ENCODE measurements at regions not wholly inside any gene's neighbourhood (a gene's known extent, or its start where the extent isn't known, plus 50 kb on each side); places are given as distances from the start of the nearest gene placed in this dataset.

DNA sequence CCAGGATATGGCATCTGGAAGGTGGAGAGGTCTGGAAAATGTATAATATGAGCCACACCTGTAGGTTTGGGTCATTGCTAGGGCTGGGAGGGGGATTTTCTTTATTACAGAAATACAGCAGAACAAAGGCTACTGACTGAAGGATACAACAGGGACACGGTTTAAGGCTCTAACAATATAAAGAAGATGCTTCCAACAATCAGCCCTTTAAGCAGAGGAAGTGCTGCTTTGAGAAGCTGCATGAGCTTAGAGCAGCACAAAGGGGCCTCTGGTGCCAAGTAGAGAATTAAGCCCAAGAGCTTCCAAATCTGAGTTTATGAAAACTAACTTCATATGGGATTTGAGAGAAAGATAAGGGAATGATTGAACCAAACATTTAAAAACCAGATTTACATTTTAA lies 174.5 kb upstream of the RMP24 start:
- H3K36me3 ChIP-seq (ENCODE audit: insufficient read depth, low read length) = no peaks in the 10 kb centered on the region
- H3K4me2 ChIP-seq (ENCODE audit: low read depth, low read length, poor library complexity, severe bottlenecking) = no peak overlapping the region
- no peaks in the 10 kb centered on the region for H3K79me2 ChIP-seq (ENCODE audit: insufficient read depth, low read length)
- H3K4me3 ChIP-seq (ENCODE audit: low read length, poor library complexity, severe bottlenecking) = no peak overlapping the region
- H2AFZ ChIP-seq (ENCODE audit: low read length) = no peak overlapping the region
- no peaks in the 10 kb centered on the region for H3K9me3 ChIP-seq (ENCODE audit: insufficient read depth, low read depth, low read length)
- H3K4me1 ChIP-seq (ENCODE audit: insufficient read depth, low read length, poor library complexity, severe bottlenecking) = no peaks in the 10 kb centered on the region
- no peaks in the 10 kb centered on the region for H3K9me2 ChIP-seq (replicated peaks; ENCODE audit: low read depth, low read length)
- TF ChIP-seq EZH2phosphoT487 (IDR thresholded peaks at IDR 0.05; ENCODE audit: borderline replicate concordance) = no peak
- TF ChIP-seq, protein P1, sequence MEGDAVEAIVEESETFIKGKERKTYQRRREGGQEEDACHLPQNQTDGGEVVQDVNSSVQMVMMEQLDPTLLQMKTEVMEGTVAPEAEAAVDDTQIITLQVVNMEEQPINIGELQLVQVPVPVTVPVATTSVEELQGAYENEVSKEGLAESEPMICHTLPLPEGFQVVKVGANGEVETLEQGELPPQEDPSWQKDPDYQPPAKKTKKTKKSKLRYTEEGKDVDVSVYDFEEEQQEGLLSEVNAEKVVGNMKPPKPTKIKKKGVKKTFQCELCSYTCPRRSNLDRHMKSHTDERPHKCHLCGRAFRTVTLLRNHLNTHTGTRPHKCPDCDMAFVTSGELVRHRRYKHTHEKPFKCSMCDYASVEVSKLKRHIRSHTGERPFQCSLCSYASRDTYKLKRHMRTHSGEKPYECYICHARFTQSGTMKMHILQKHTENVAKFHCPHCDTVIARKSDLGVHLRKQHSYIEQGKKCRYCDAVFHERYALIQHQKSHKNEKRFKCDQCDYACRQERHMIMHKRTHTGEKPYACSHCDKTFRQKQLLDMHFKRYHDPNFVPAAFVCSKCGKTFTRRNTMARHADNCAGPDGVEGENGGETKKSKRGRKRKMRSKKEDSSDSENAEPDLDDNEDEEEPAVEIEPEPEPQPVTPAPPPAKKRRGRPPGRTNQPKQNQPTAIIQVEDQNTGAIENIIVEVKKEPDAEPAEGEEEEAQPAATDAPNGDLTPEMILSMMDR (conservative IDR thresholded peaks at IDR 0.05; ENCODE audit: low read length) = no peak
- no peaks in the 10 kb centered on the region for H3F3A ChIP-seq (ENCODE audit: low read depth)
- no peak overlapping the region for H3K9ac ChIP-seq (ENCODE audit: low read depth, low read length, poor library complexity, severe bottlenecking)
- no peaks in the 10 kb centered on the region for H4K20me1 ChIP-seq (ENCODE audit: insufficient read depth, low read length, poor library complexity, severe bottlenecking)
- H3K27me3 ChIP-seq (ENCODE audit: insufficient read depth, low read length, poor library complexity, severe bottlenecking) = no peaks in the 10 kb centered on the region

DNA sequence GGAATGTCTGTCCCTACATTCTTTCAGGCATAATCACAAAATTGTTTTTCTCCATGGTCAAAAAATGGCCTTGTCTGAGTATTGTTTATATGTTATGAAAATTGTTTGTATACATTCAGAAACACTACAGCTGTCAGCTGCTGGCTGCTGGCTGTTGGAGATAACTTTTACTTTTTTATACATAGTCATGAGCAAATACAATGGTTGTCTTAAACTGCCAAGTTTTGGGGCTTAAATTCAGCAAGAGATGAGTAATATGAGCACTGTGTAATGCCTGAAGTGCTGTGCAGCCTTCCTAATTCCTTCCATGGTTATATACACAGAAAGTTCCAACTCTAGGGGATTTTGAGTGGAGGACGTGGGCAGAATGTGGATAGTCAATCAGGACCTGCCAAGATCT lies 168.9 kb upstream of the RMP24 start:
- no peaks in the 10 kb centered on the region for H3K9me3 ChIP-seq (ENCODE audit: insufficient read depth, low read depth, low read length)
- no peaks in the 10 kb centered on the region for H3K27me3 ChIP-seq (ENCODE audit: insufficient read depth, low read length, poor library complexity, severe bottlenecking)
- no peaks in the 10 kb centered on the region for H3K9me2 ChIP-seq (replicated peaks; ENCODE audit: low read depth, low read length)
- H2AFZ ChIP-seq (ENCODE audit: low read length) = no peak overlapping the region
- H3K9ac ChIP-seq (ENCODE audit: low read depth, low read length, poor library complexity, severe bottlenecking) = no peak overlapping the region
- H3K36me3 ChIP-seq (ENCODE audit: insufficient read depth, low read length) = no peaks in the 10 kb centered on the region
- no peaks in the 10 kb centered on the region for H4K20me1 ChIP-seq (ENCODE audit: insufficient read depth, low read length, poor library complexity, severe bottlenecking)
- no peaks in the 10 kb centered on the region for H3F3A ChIP-seq (ENCODE audit: low read depth)
- H3K79me2 ChIP-seq (ENCODE audit: insufficient read depth, low read length) = no peaks in the 10 kb centered on the region
- peaks cover 5% of the 10 kb centered on the region for H3K4me1 ChIP-seq (ENCODE audit: insufficient read depth, low read length, poor library complexity, severe bottlenecking)
- no peak overlapping the region for H3K4me3 ChIP-seq (ENCODE audit: low read length, poor library complexity, severe bottlenecking)
- TF ChIP-seq, protein P1 (conservative IDR thresholded peaks at IDR 0.05; ENCODE audit: low read length) = no peak
- no peak for TF ChIP-seq EZH2phosphoT487 (IDR thresholded peaks at IDR 0.05; ENCODE audit: borderline replicate concordance)
- no peak overlapping the region for H3K4me2 ChIP-seq (ENCODE audit: low read depth, low read length, poor library complexity, severe bottlenecking)

DNA sequence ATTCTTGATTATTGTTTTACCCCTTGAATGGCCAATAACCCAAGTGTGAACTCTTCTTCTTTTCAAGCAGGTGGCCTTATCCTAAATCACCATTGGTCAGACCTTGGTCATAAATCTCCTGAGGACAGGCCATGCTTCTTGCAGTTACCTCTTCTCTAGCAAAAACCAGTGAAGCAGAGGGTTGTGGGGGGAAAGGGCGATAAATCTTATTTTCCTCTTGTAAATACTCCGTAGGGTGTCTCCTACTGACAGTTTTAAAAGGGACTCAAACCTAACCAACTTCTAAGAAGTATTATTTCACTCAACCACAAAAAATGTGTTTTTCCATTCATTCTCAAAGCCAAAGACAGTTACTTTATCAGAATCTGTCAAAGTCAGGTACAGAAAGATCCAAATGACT lies 168.1 kb upstream of the RMP24 start:
- H3K4me2 ChIP-seq (ENCODE audit: low read depth, low read length, poor library complexity, severe bottlenecking) = no peak overlapping the region
- H3K27me3 ChIP-seq (ENCODE audit: insufficient read depth, low read length, poor library complexity, severe bottlenecking) = no peaks in the 10 kb centered on the region
- peaks cover 2% of the 10 kb centered on the region; the same call in 1 of the 2 replicates for H3F3A ChIP-seq (ENCODE audit: low read depth)
- H4K20me1 ChIP-seq (ENCODE audit: insufficient read depth, low read length, poor library complexity, severe bottlenecking) = no peaks in the 10 kb centered on the region
- no peaks in the 10 kb centered on the region for H3K36me3 ChIP-seq (ENCODE audit: insufficient read depth, low read length)
- no peak overlapping the region for H2AFZ ChIP-seq (ENCODE audit: low read length)
- peaks cover 13% of the 10 kb centered on the region for H3K4me1 ChIP-seq (ENCODE audit: insufficient read depth, low read length, poor library complexity, severe bottlenecking)
- H3K9ac ChIP-seq (ENCODE audit: low read depth, low read length, poor library complexity, severe bottlenecking) = no peak overlapping the region
- no peaks in the 10 kb centered on the region for H3K9me3 ChIP-seq (ENCODE audit: insufficient read depth, low read depth, low read length)
- no peak overlapping the region for H3K4me3 ChIP-seq (ENCODE audit: low read length, poor library complexity, severe bottlenecking)
- H3K79me2 ChIP-seq (ENCODE audit: insufficient read depth, low read length) = no peaks in the 10 kb centered on the region
- no peaks in the 10 kb centered on the region for H3K9me2 ChIP-seq (replicated peaks; ENCODE audit: low read depth, low read length)
- TF ChIP-seq, protein P1 (conservative IDR thresholded peaks at IDR 0.05; ENCODE audit: low read length) = no peak
- TF ChIP-seq EZH2phosphoT487 (IDR thresholded peaks at IDR 0.05; ENCODE audit: borderline replicate concordance) = no peak
